Aorta (tissue), 5 donors: ENCODE measurements at regions not wholly inside any gene's neighbourhood (a gene's known extent, or its start where the extent isn't known, plus 50 kb on each side); places are given as distances from the start of the nearest gene placed in this dataset.

Source experiments
- ATAC-seq: fragments of 200-7000 bp; cut with Tn5 transposase; one replicate; pipeline ENCODE4 v1.9.1; 2022; ENCODE audit warnings: moderate library complexity; ENCODE audit not compliant: low FRiP score
- DNase-seq, 2 donors: peaks; one replicate each; pipeline ENCODE4 v3.0.0-alpha.2; 2020
- H3K27ac ChIP-seq, 2 donors: one replicate each; pipeline ENCODE4 v1.5.1; 2013; ENCODE audit warnings: low read length in 2 of 2, mild to moderate bottlenecking in 2 of 2, moderate library complexity in 2 of 2, control low read depth in 1 of 2, inconsistent platforms in 1 of 2, low read depth in 1 of 2
- H3K27me3 ChIP-seq, 2 donors: one replicate each; pipeline ENCODE4 v1.6.1; 2013; ENCODE audit warnings: control low read depth in 1 of 2, low read length in 1 of 2, mild to moderate bottlenecking in 1 of 2, moderate library complexity in 1 of 2; ENCODE audit not compliant: insufficient read depth in 2 of 2, control insufficient read depth in 1 of 2
- H3K36me3 ChIP-seq, 2 donors: one replicate each; pipeline ENCODE4 v1.6.1; 2013; ENCODE audit warnings: control low read depth in 1 of 2, low read length in 1 of 2, mild to moderate bottlenecking in 1 of 2; ENCODE audit not compliant: insufficient read depth in 2 of 2, control insufficient read depth in 1 of 2
- H3K4me1 ChIP-seq, 2 donors: one replicate each; pipeline ENCODE4 v1.6.1; 2013; ENCODE audit warnings: low read length in 2 of 2, control low read depth in 1 of 2, mild to moderate bottlenecking in 1 of 2, moderate library complexity in 1 of 2; ENCODE audit not compliant: insufficient read depth in 2 of 2, control insufficient read depth in 1 of 2
- H3K4me3 ChIP-seq, 2 donors: one replicate each; pipeline ENCODE4 v1.5.1; 2013; ENCODE audit warnings: low read length in 2 of 2, control low read depth in 1 of 2, mild to moderate bottlenecking in 1 of 2
- H3K9me3 ChIP-seq: one replicate; pipeline ENCODE4 v1.6.1; 2013; ENCODE audit warnings: mild to moderate bottlenecking, low read length; ENCODE audit not compliant: control insufficient read depth
- WGBS, 2 donors: extraction: QIAGEN DNeasy Blood & Tissue Kit; methylation state at CpG; one replicate each; pipeline ENCODE4 v1.1.7; 2013; 5-methylcytosine and 5-hydroxymethylcytosine counted together
- intact Hi-C, 2 donors: fragments of 100-400 bp; cut with DNase I; formaldehyde crosslinking; loops; one replicate each; pipeline versions ENCODE4 v1.14.2 to v1.15.0; 2022
- donor health status: healthy with polysubstance abuse.
- donor health status: Bipolar disorder and iron deficiency.
- donor health status: DM: no; HTN: no; CAD: no.
- donor health status: DM: no; HTN: no; CAD: no.
- donor health status: DM: yes; HTN: yes; CAD: no.

DNA sequence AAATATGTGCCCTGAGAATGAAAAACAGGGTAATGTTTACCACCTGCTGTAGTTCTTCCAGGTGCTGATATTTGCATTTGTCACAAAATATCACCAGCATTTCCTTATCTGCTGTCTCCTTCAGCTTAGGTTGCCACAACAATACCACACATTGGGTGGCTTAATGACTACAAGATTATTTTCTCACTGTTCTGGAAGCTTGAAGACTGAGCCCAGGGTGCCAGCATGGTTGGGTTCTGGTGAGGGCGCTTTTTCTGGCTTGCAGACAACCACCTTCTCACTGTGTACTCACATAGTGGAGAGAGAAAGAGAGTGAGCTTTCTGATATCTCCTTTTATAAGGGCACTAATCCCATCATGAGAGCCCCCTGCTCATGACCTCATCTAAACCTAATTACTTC is 407.5 kb upstream of the RGPD4 start:
- H3K27ac ChIP-seq, result no peak overlapping the region
- intact Hi-C loops, result loop anchor here (5.0 to 10.0 kb wide), 3 partner anchors 112 to 574 kb away; no protein-coding TSS in a partner anchor
- H3K27me3 ChIP-seq, result no peaks in the 10 kb centered on the region
- no peaks in the 10 kb centered on the region for H3K9me3 ChIP-seq
- ATAC-seq (no peak), DNase-seq (no peak)
- H3K36me3 ChIP-seq, result no peaks in the 10 kb centered on the region
- 8 to 33% methylated on average over 1 of the region's 1 CpG for WGBS, 2 donors
- no peaks in the 10 kb centered on the region for H3K4me1 ChIP-seq
- no peak overlapping the region for H3K4me3 ChIP-seq

DNA sequence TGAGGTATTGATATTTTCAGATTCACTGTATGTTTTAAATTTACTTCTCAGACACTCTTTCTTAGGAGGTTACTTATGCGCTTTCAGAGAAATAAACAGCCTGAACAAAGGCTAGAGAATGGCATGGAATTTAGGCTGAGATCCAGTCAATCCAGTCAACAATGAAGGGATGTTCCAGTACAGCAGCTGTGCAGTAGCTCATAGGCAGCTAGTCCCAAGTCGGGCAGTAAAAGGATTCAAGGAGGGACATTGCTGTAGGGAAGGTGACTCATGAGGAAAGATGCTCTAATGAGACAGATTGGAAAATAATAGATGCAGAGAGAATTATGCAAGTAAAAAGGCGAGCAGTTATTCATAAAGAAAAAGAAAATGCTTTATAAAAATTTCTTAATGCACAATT is 397.9 kb upstream of the RGPD4 start:
- H3K36me3 ChIP-seq, result no peaks in the 10 kb centered on the region
- intact Hi-C loops, result no loop called here
- ATAC-seq, result no peak
- no peak overlapping the region for H3K4me3 ChIP-seq
- no peaks in the 10 kb centered on the region for H3K27me3 ChIP-seq
- WGBS, 2 donors, result 96 to 98% methylated on average over 3 of the region's 3 CpGs
- no peak for DNase-seq
- peaks cover 2% of the 10 kb centered on the region for H3K9me3 ChIP-seq
- H3K27ac ChIP-seq, result no peak overlapping the region
- H3K4me1 ChIP-seq, result no peaks in the 10 kb centered on the region

DNA sequence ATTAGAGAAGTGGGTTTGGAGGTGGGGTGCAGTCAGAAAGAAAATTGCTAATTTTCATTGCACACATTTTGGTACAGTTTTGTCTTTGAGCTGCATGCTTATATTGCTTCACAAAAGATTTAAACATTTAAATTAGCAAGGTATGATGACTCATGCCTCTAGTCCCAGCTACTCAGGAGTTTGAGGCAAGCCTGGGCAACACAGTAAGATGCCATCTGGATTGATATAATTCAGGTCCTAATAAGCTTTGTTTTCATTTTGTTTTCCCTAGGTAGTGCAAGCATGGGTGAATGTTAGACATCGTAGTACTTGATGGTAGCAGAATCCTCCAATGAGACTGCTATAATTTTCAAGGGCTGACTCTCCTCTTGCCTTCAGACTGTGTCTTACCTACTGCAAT is 396.7 kb upstream of the RGPD4 start:
- WGBS, 2 donors, result 90 to 95% methylated on average over 1 of the region's 1 CpG
- H3K27me3 ChIP-seq, result no peaks in the 10 kb centered on the region
- H3K9me3 ChIP-seq, result peaks cover 2% of the 10 kb centered on the region
- no peak overlapping the region for H3K27ac ChIP-seq
- no peak overlapping the region for H3K4me3 ChIP-seq
- no peaks in the 10 kb centered on the region for H3K4me1 ChIP-seq
- no peaks in the 10 kb centered on the region for H3K36me3 ChIP-seq
- intact Hi-C loops, result no loop called here
- DNase-seq, result no peak
- no peak for ATAC-seq

DNA sequence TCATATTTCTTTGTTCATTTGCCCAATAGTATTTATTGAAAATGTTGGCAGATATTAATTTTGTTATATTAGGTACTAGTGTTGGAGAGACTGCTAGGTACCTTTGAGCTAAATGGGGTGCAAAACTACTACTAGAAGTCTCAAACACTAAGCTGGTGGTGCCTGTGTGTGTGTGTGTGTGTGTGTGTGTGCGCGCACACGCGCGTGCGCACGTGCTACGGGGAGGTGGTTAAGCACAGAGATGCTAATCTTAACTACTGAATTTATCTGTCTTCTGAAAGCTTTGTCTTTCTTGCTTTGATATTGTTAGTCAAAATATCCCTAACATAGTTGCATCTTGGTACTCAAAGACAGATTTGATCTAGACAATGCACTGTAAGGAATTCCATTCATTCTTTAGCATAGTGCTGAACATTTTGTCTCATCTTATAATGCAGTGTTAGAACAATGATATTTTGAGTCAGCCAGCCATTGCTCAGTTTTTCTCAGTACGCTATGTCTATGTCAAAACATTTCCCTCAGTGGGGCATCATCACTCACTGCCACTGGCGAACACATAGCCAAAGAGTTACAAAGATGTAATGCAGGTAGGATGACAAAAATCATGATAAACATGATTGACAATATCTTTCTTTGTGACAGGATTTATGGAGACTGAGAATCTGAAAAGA is 396.0 kb upstream of the RGPD4 start:
- Histone ChIP-seq H3K27me3 (no peaks in the 10 kb centered on the region), H3K27ac (no peak overlapping the region), H3K36me3 (no peaks in the 10 kb centered on the region), H3K4me1 (no peaks in the 10 kb centered on the region), H3K9me3 (peaks cover 2% of the 10 kb centered on the region), H3K4me3 (no peak overlapping the region)
- 76 to 86% methylated on average over 10 of the region's 10 CpGs for WGBS, 2 donors
- DNase-seq (no peak), ATAC-seq (no peak)
- intact Hi-C loops, result no loop called here

DNA sequence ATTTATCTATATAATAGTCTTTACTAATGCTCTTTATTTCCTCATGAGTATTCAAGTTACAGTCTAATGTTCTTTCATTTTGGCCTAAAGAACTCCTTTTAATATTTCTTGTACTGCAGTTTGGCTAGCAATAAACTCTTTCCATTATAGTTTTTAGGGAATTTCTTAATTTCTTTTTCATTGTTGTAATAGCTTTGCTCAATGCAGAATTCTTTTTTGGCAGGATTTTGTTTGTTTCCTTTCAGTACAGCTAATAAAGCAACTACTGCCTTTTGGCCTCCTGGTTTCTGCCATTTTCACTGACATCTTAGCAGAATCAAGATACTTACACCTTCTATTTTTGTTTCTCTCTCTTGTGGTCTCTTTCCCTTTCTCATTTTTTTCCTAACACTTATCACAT is 390.4 kb upstream of the RGPD4 start:
- no peak for ATAC-seq
- Histone ChIP-seq H3K9me3 (peaks cover 2% of the 10 kb centered on the region), H3K4me3 (no peak overlapping the region), H3K27ac (no peak overlapping the region), H3K4me1 (no peaks in the 10 kb centered on the region), H3K36me3 (no peaks in the 10 kb centered on the region), H3K27me3 (peaks cover 0 to 2% of the 10 kb centered on the region in 2 donors)
- DNase-seq, result no peak
- intact Hi-C loops, result loop anchor here in 1 of 2 donors (5.0 kb wide), 1 partner anchor 799 kb away; no protein-coding TSS in a partner anchor

DNA sequence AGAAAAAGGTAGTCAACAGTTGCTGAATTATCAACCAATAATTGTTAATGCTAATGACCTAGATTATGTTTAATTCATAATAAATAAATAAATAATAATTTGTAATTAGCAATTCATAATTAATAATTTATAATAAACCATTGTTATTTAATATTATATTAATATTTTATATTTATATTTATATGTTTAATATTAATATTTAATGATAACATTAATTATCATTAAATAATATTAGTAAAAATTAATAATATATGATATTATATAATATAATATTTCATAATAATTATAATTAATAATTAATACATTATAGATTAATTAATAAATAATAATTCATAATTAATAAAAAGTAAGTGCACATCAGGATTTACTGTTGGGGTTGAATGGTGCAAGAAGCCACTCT is 389.4 kb upstream of the RGPD4 start:
- DNase-seq (no peak), ATAC-seq (no peak)
- peaks cover 0 to 2% of the 10 kb centered on the region in 2 donors for H3K27me3 ChIP-seq
- H3K27ac ChIP-seq, result no peak overlapping the region
- intact Hi-C loops, result loop anchor here in 1 of 2 donors (5.0 kb wide), 1 partner anchor 800 kb away; no protein-coding TSS in a partner anchor
- no peak overlapping the region for H3K4me3 ChIP-seq
- peaks cover 2% of the 10 kb centered on the region for H3K9me3 ChIP-seq
- H3K4me1 ChIP-seq, result no peaks in the 10 kb centered on the region
- H3K36me3 ChIP-seq, result no peaks in the 10 kb centered on the region

DNA sequence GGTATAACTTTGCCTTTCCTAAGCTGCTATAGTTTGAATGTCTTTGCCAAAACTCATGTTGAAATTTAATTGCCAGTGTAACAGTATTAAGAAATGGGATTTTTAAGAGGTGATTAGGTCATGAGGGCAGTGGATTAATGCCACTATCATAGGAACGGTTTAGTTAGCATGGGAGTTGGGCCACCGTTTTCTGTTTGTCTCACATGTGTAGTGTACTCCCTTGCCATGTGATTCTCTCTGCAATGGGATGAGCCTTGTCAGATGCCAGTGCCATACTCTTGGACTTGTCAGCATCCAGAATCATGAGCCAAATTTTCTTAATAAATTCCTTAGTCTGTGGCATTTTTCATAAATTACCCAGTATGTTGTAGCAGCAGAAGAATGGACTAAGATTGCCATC is 388.9 kb upstream of the RGPD4 start:
- H3K9me3 ChIP-seq, result peaks cover 2% of the 10 kb centered on the region
- no peak overlapping the region for H3K4me3 ChIP-seq
- no peaks in the 10 kb centered on the region for H3K36me3 ChIP-seq
- 53 to 64% methylated on average over 2 of the region's 2 CpGs for WGBS, 2 donors
- no peaks in the 10 kb centered on the region for H3K4me1 ChIP-seq
- intact Hi-C loops, result loop anchor here in 1 of 2 donors (5.0 kb wide), 1 partner anchor 801 kb away; no protein-coding TSS in a partner anchor
- DNase-seq (no peak), ATAC-seq (no peak)
- H3K27ac ChIP-seq, result no peak overlapping the region
- peaks cover 0 to 2% of the 10 kb centered on the region in 2 donors for H3K27me3 ChIP-seq

DNA sequence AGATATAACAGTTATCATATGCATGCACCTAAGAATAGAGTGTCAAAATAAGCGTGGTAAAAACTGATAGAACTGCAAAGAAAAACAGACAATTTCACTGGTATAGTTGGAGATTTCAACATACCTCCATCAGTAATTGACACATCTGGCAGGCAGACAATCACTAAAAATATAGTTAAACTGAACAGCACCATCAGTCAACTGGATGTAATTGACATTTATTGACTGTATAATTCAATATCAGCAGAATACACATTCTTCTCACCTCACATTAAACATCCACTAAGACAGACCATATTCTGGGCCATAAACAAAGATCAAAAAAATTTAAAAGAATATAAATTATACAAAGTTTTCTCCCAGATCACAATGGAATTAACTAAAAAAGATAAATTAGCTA is 378.5 kb upstream of the RGPD4 start:
- Histone ChIP-seq H3K36me3 (no peaks in the 10 kb centered on the region), H3K27me3 (no peaks in the 10 kb centered on the region), H3K4me3 (no peak overlapping the region), H3K9me3 (no peaks in the 10 kb centered on the region), H3K27ac (no peak overlapping the region), H3K4me1 (no peaks in the 10 kb centered on the region)
- WGBS, 2 donors, result 86 to 88% methylated on average over 1 of the region's 1 CpG
- ATAC-seq, result no peak
- intact Hi-C loops, result no loop called here
- DNase-seq, result no peak

DNA sequence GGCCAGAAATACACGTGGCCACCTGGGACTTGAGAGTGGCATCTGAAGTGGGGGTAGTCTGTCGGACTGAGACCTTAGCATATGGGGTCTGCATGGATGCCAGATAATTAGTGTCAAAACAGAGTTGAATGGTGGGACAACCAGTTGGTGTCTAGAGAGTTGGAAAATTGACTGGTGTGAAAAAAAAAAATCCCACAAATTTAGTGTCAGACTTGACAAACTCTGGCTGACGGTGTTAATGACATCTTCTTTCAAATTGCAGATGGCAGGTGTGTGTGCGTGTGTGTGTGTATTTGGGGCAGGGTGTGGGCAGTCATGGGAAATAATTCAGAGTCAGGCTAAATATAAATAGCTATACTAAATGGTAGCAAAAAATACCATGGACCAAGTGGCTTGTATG is 365.4 kb upstream of the RGPD4 start:
- no peaks in the 10 kb centered on the region for H3K9me3 ChIP-seq
- H3K4me3 ChIP-seq, result no peak overlapping the region
- DNase-seq (no peak), ATAC-seq (no peak)
- intact Hi-C loops, result no loop called here
- no peaks in the 10 kb centered on the region for H3K27me3 ChIP-seq
- no peak overlapping the region for H3K27ac ChIP-seq
- WGBS, 2 donors, result 45 to 65% methylated on average over 4 of the region's 4 CpGs
- H3K36me3 ChIP-seq, result no peaks in the 10 kb centered on the region
- peaks cover 0 to under 1% of the 10 kb centered on the region in 2 donors for H3K4me1 ChIP-seq
